Gastrocnemius medialis (tissue), 4 donors: ENCODE measurements at regions not wholly inside any gene's neighbourhood (a gene's known extent, or its start where the extent isn't known, plus 50 kb on each side); places are given as distances from the start of the nearest gene placed in this dataset.

Source experiments
- POLR2A ChIP-seq, 2 donors: fragments of 450-650 bp; IDR thresholded peaks; one replicate each; pipeline ENCODE4 v1.6.1; 2017; ENCODE audit warnings: antibody characterized with exemption in 2 of 2, mild to moderate bottlenecking in 2 of 2, moderate library complexity in 2 of 2
- TF ChIP-seq, protein P1 (sequence below), 5 experiments: fragments of 450-650 bp in 3 of 5; fragments of 200-600 bp in 2 of 5; sonication (generic) in 2 of 5; IDR thresholded peaks in 4 of 5; conservative IDR thresholded peaks in 1 of 5; 1 replicate in 4 of 5; 2 replicates in 1 of 5; pipeline ENCODE4 v1.5.1; 2016 to 2019; ENCODE audit warnings: antibody characterized with exemption in 5 of 5, mild to moderate bottlenecking in 3 of 5, moderate library complexity in 3 of 5

DNA sequence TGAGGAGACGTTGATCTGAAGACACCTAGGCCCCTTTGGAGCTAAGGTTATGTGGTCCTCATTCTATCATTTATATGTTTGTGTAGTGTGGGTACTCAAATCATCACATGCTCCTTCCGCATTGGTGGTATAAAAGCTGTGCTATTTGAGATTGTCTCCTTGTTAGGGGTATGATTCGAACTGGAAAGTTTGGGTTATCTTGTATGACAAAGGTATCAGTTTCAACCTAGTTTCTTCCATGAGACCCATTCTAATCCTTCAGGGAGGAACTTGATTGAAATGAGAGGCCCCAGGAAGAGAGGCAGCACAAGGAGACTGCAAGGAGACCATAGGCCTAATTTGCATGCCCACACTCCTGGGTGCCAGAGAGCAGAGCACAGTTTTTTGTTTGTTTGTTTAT, 104.2 kb upstream of the TIAM2 start:
- TF ChIP-seq, protein P1, sequence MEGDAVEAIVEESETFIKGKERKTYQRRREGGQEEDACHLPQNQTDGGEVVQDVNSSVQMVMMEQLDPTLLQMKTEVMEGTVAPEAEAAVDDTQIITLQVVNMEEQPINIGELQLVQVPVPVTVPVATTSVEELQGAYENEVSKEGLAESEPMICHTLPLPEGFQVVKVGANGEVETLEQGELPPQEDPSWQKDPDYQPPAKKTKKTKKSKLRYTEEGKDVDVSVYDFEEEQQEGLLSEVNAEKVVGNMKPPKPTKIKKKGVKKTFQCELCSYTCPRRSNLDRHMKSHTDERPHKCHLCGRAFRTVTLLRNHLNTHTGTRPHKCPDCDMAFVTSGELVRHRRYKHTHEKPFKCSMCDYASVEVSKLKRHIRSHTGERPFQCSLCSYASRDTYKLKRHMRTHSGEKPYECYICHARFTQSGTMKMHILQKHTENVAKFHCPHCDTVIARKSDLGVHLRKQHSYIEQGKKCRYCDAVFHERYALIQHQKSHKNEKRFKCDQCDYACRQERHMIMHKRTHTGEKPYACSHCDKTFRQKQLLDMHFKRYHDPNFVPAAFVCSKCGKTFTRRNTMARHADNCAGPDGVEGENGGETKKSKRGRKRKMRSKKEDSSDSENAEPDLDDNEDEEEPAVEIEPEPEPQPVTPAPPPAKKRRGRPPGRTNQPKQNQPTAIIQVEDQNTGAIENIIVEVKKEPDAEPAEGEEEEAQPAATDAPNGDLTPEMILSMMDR (IDR thresholded peaks at IDR 0.05 in 4 of 5, conservative IDR thresholded peaks at IDR 0.05 in 1 of 5): no peak
- TF ChIP-seq POLR2A (IDR thresholded peaks at IDR 0.05): no peak
